ENCODE measurements at regions not wholly inside any gene's neighbourhood (a gene's known extent, or its start where the extent isn't known, plus 50 kb on each side); places are given as distances from the start of the nearest gene placed in this dataset.

DNA sequence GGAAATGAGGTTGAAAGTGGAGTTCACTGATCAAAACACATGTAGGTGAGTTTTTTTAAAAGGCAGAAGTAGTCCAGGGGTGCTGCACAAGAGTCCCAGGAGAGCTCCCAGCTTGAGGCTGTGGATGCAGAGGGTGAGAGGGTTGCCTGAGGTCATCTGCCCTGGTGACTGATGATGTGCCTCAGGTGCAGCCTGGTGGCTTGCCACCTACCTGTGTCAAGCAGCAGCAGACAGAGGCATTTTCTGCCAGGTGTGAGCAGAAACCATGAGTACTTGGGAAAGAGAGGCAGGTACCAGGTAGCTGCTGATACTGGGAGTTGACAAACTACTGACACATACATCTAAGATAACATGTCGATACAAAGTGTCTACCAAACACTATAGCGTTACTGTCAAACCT lies 92.5 kb downstream of the SCP2D1 start:
- TF ChIP-seq, protein P1, sequence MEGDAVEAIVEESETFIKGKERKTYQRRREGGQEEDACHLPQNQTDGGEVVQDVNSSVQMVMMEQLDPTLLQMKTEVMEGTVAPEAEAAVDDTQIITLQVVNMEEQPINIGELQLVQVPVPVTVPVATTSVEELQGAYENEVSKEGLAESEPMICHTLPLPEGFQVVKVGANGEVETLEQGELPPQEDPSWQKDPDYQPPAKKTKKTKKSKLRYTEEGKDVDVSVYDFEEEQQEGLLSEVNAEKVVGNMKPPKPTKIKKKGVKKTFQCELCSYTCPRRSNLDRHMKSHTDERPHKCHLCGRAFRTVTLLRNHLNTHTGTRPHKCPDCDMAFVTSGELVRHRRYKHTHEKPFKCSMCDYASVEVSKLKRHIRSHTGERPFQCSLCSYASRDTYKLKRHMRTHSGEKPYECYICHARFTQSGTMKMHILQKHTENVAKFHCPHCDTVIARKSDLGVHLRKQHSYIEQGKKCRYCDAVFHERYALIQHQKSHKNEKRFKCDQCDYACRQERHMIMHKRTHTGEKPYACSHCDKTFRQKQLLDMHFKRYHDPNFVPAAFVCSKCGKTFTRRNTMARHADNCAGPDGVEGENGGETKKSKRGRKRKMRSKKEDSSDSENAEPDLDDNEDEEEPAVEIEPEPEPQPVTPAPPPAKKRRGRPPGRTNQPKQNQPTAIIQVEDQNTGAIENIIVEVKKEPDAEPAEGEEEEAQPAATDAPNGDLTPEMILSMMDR (IDR thresholded peaks at IDR 0.05; ENCODE audit: unreplicated experiment): no peak
- Mint-ChIP-seq H3K4me1 (peaks cover 9% of the 10 kb centered on the region), H3K36me3 (no peaks in the 10 kb centered on the region), H3K4me3 (no peak overlapping the region), H3K27ac (no peak overlapping the region), H3K27me3 (ENCODE audit: low read depth) (peaks cover 6% of the 10 kb centered on the region), H3K9me3 (no peaks in the 10 kb centered on the region)
- no peak for DNase-seq (ENCODE audit: low spot score in 2 of 2, unreplicated experiment in 2 of 2)

DNA sequence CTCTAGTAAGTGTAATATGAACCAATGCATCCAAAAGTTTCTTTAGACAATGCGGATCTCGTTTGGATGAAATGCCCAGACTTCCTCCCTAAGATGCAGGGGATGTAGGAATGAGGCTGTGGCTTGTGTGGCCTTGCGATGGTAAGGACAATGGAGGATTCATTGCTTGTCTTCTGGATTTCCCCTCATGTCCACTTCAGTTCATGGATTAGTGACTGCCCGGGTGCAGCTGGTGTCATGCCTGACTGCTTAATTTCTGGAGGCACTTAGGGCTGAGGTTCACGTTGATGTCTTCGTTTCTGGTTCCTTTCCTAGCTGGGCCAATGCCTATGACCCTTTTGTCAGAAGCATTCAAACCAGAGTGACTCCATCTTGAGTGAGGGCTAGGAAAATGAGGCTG lies 93.8 kb downstream of the SCP2D1 start:
- Mint-ChIP-seq H3K4me3 (no peak overlapping the region), H3K27ac (no peak overlapping the region), H3K9me3 (no peaks in the 10 kb centered on the region), H3K27me3 (ENCODE audit: low read depth) (peaks cover 6% of the 10 kb centered on the region), H3K4me1 (peaks cover 2% of the 10 kb centered on the region), H3K36me3 (no peaks in the 10 kb centered on the region)
- TF ChIP-seq, protein P1 (IDR thresholded peaks at IDR 0.05; ENCODE audit: unreplicated experiment): no peak
- DNase-seq (ENCODE audit: low spot score in 2 of 2, unreplicated experiment in 2 of 2): no peak

DNA sequence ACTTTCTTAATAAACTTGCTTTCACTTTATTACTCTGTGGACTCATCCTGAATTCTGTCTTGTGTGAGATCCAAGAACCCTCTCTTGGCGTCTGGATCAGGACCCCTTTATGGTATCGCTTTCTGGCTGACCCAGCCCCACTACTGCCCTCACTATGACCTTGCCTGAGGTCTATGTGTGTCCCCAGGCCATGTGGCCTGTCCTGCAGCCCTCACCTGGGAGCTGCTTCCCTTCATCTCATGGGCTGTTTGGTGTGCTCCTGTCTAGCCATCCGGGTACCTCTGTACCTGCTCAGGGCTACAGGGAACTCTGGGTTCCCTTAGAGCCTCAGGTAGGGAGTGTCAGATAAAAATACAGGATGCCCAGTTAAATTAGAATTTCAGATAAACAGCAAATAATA lies 94.5 kb downstream of the SCP2D1 start:
- Mint-ChIP-seq H3K4me3 (no peak overlapping the region), H3K4me1 (peaks cover 2% of the 10 kb centered on the region), H3K27ac (no peak overlapping the region), H3K27me3 (ENCODE audit: low read depth) (peaks cover 13% of the 10 kb centered on the region), H3K9me3 (no peaks in the 10 kb centered on the region), H3K36me3 (no peaks in the 10 kb centered on the region)
- TF ChIP-seq, protein P1 (IDR thresholded peaks at IDR 0.05; ENCODE audit: unreplicated experiment): no peak
- DNase-seq (ENCODE audit: low spot score in 2 of 2, unreplicated experiment in 2 of 2): no peak

DNA sequence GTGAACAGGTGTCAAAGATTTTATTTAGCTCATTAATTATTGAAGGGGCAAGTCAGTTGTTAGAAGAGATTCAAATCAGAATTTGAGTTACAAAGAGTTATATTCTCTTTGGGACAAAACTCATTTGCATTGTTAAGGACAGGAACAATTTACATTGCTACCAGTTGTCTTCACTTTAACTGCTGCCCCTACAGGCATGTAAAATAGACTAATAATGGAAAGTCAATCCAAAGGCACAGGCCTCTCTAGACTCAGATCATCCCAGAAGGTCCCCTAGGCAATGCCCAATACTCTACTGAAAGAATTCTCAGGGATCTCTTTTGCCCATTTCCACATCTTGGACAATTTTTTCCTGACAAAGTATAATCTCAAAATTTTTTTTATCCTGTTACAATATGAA lies 95.7 kb downstream of the SCP2D1 start:
- Mint-ChIP-seq H3K4me3 (no peak overlapping the region), H3K36me3 (no peaks in the 10 kb centered on the region), H3K27me3 (ENCODE audit: low read depth) (peaks cover 16% of the 10 kb centered on the region), H3K4me1 (peaks cover 2% of the 10 kb centered on the region), H3K27ac (no peak overlapping the region), H3K9me3 (no peaks in the 10 kb centered on the region)
- no peak for DNase-seq (ENCODE audit: low spot score in 2 of 2, unreplicated experiment in 2 of 2)
- TF ChIP-seq, protein P1 (IDR thresholded peaks at IDR 0.05; ENCODE audit: unreplicated experiment): no peak

DNA sequence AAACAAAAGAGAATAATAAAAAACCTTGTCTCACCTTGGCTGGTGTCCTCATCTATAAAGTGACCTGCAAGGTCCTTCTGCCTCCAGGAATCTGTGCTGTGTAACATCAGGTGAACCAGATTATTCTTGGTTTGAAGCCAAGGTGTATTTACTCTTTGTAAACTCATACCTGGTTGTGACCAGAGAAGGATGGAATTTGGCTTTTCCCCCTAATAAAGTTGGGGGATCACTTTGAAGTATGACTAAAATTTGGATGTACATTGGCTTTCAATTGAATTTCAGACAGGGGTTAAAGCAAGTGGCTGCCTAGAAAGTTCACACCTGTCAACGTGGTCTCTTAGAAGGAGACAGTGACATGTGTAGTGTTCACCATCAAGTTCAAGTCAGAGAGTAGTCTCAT lies 100.1 kb downstream of the SCP2D1 start:
- TF ChIP-seq, protein P1 (IDR thresholded peaks at IDR 0.05; ENCODE audit: unreplicated experiment): no peak
- H3K27me3 Mint-ChIP-seq (ENCODE audit: low read depth): peaks cover 12% of the 10 kb centered on the region
- no peak overlapping the region for H3K27ac Mint-ChIP-seq
- H3K36me3 Mint-ChIP-seq: no peaks in the 10 kb centered on the region
- H3K4me3 Mint-ChIP-seq: no peak overlapping the region
- H3K9me3 Mint-ChIP-seq: no peaks in the 10 kb centered on the region
- H3K4me1 Mint-ChIP-seq: peaks cover 13% of the 10 kb centered on the region
- DNase-seq (ENCODE audit: low spot score in 2 of 2, unreplicated experiment in 2 of 2): no peak

DNA sequence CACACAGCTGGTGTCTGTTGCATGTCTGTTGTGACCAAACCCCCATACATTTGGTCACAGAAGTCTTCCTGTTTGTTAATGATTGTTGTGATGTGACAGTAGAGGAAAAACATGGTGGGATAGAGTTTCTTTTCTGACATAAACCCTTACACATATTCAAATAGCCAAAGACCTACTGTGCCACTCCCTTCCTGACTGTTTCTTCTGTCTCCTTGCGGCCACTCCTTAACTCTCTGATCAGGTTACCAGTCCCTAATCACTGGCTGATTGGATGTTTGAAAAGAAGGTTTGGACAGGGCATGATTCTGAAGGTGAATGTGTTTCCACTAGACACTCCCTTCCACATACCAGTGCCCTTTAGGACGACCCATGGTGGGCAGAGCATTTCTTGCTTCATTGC lies 101.2 kb downstream of the SCP2D1 start:
- DNase-seq (ENCODE audit: low spot score in 2 of 2, unreplicated experiment in 2 of 2): no peak
- H3K4me1 Mint-ChIP-seq: peaks cover 13% of the 10 kb centered on the region
- no peaks in the 10 kb centered on the region for H3K36me3 Mint-ChIP-seq
- no peaks in the 10 kb centered on the region for H3K9me3 Mint-ChIP-seq
- no peak overlapping the region for H3K4me3 Mint-ChIP-seq
- peaks cover 12% of the 10 kb centered on the region for H3K27me3 Mint-ChIP-seq (ENCODE audit: low read depth)
- no peak overlapping the region for H3K27ac Mint-ChIP-seq
- TF ChIP-seq, protein P1 (IDR thresholded peaks at IDR 0.05; ENCODE audit: unreplicated experiment): no peak

All from mesothelial cell of epicardium (in vitro differentiated cells).